ENCODE measurements at regions not wholly inside any gene's neighbourhood (a gene's known extent, or its start where the extent isn't known, plus 50 kb on each side); places are given as distances from the start of the nearest gene placed in this dataset.

GRCh38 chr14:42070031-42070430 is 463.4 kb downstream of the LRFN5 start:
- no peaks in the 10 kb centered on the region for H3K4me1 ChIP-seq
- 84 to 91% methylated on average over 3 of the region's 3 CpGs for WGBS, 2 donors (ENCODE audit: low coverage in 1 of 2)
- H3K27ac ChIP-seq = no peak overlapping the region

GRCh38 chr14:42057111-42057510 is 450.4 kb downstream of the LRFN5 start:
- no peak for DNase-seq
- H3K27ac ChIP-seq = no peak overlapping the region
- no peaks in the 10 kb centered on the region for H3K27me3 ChIP-seq
- H3K4me1 ChIP-seq = peaks cover 0 to 4% (median 0%) of the 10 kb centered on the region in 4 donors
- no peak for TF ChIP-seq POLR2A (IDR thresholded peaks at IDR 0.05)
- no peak for TF ChIP-seq CTCF (IDR thresholded peaks at IDR 0.05)
- TF ChIP-seq POLR2AphosphoS5 (IDR thresholded peaks at IDR 0.05) = no peak
- H3K36me3 ChIP-seq = no peaks in the 10 kb centered on the region
- intact Hi-C loops (cut with DNase I; ENCODE audit: low total_unique reads) (no loop called here), in situ Hi-C loops (cut with MboI; ENCODE audit: low pct_ligation_motif_present in 1 of 4, low pct_unique_long_range_greater_than_20kb in 1 of 4, low sequenced_read_pairs in 3 of 4) (no loop called here)
- H3K9me3 ChIP-seq = peaks cover 0 to 4% of the 10 kb centered on the region in 2 donors
- 65 to 80% methylated on average over 2 of the region's 2 CpGs for WGBS, 2 donors (ENCODE audit: low coverage in 1 of 2)
- no peak overlapping the region for H3K4me3 ChIP-seq

More at GRCh38 chr14:42070031-42070430, 463.4 kb downstream of the LRFN5 start:
- intact Hi-C loops (cut with DNase I; ENCODE audit: low total_unique reads) = no loop called here
- H3K36me3 ChIP-seq = no peaks in the 10 kb centered on the region
- H3K4me3 ChIP-seq = no peak overlapping the region
- H3K27me3 ChIP-seq = no peaks in the 10 kb centered on the region
- DNase-seq = no peak
- TF ChIP-seq POLR2AphosphoS5 (IDR thresholded peaks at IDR 0.05) (no peak), POLR2A (IDR thresholded peaks at IDR 0.05) (no peak), CTCF (IDR thresholded peaks at IDR 0.05) (no peak), EP300 (IDR thresholded peaks at IDR 0.05; ENCODE audit: low read depth) (no peak)
- in situ Hi-C loops (cut with MboI; ENCODE audit: low pct_ligation_motif_present in 1 of 4, low pct_unique_long_range_greater_than_20kb in 1 of 4, low sequenced_read_pairs in 3 of 4) = no loop called here
- no peaks in the 10 kb centered on the region for H3K9me3 ChIP-seq

- WGBS, 2 donors (ENCODE audit: low coverage in 1 of 2) = 30 to 50% methylated on average over 3 of the region's 3 CpGs
Observed at GRCh38 chr14:42047421-42048055, 440.9 kb downstream of the LRFN5 start.

GRCh38 chr14:42045383-42045782 is 438.7 kb downstream of the LRFN5 start:
- no peaks in the 10 kb centered on the region for H3K36me3 ChIP-seq
- no peaks in the 10 kb centered on the region for H3K4me1 ChIP-seq
- no peak overlapping the region for H3K4me3 ChIP-seq
- in situ Hi-C loops (cut with MboI; ENCODE audit: low pct_ligation_motif_present in 1 of 4, low pct_unique_long_range_greater_than_20kb in 1 of 4, low sequenced_read_pairs in 3 of 4) = no loop called here
- no peaks in the 10 kb centered on the region for H3K27me3 ChIP-seq
- no peak for DNase-seq
- 74 to 88% methylated on average over 3 of the region's 3 CpGs for WGBS, 2 donors (ENCODE audit: low coverage in 1 of 2)
- TF ChIP-seq CTCF (IDR thresholded peaks at IDR 0.05) (no peak), POLR2A (IDR thresholded peaks at IDR 0.05) (no peak), EP300 (IDR thresholded peaks at IDR 0.05; ENCODE audit: low read depth) (no peak), POLR2AphosphoS5 (IDR thresholded peaks at IDR 0.05) (no peak)
- no peak overlapping the region for H3K27ac ChIP-seq
- H3K9me3 ChIP-seq = no peaks in the 10 kb centered on the region
- intact Hi-C loops (cut with DNase I; ENCODE audit: low total_unique reads) = no loop called here

More at GRCh38 chr14:42047421-42048055, 440.9 kb downstream of the LRFN5 start:
- Histone ChIP-seq H3K9me3 (no peaks in the 10 kb centered on the region), H3K4me1 (no peaks in the 10 kb centered on the region), H3K27me3 (no peaks in the 10 kb centered on the region), H3K4me3 (no peak overlapping the region), H3K27ac (no peak overlapping the region), H3K36me3 (no peaks in the 10 kb centered on the region)
- intact Hi-C loops (cut with DNase I; ENCODE audit: low total_unique reads) (no loop called here), in situ Hi-C loops (cut with MboI; ENCODE audit: low pct_ligation_motif_present in 1 of 4, low pct_unique_long_range_greater_than_20kb in 1 of 4, low sequenced_read_pairs in 3 of 4) (no loop called here)
- DNase-seq = no peak
- TF ChIP-seq POLR2A (IDR thresholded peaks at IDR 0.05) = no peak
- TF ChIP-seq POLR2AphosphoS5 (IDR thresholded peaks at IDR 0.05) = no peak
- TF ChIP-seq EP300 (IDR thresholded peaks at IDR 0.05; ENCODE audit: low read depth) = no peak
- no peak for TF ChIP-seq CTCF (IDR thresholded peaks at IDR 0.05)
